K562 (cell line): ENCODE measurements at regions not wholly inside any gene's neighbourhood (a gene's known extent, or its start where the extent isn't known, plus 50 kb on each side); places are given as distances from the start of the nearest gene placed in this dataset.
A peak's percentile ranks its signal among the peaks of the same experiment; 100 is the strongest.

Experiments
- ATAC-seq: fragments of 200-7000 bp; cut with Tn5 transposase; 3 replicates; pipeline ENCODE4 v1.9.1; 2020; ENCODE audit warnings: moderate library complexity
- BruUV-seq: library from RNA; stranded (reverse); fragments of 400-500 nt; replicated peaks from 2 replicates; lab custom pipeline; 2021; lab: Mats Ljungman, UMichigan
- CTCF ChIA-PET: fragments of 300-600 bp; formaldehyde crosslinking; extraction: SDS; loops from one replicate; lab custom pipeline; 2021; ENCODE audit warnings: low intra/inter-chr PET ratio; lab: Yijun Ruan, JAX
- POLR2A ChIA-PET: fragments of 300-600, 350-650 bp; sonication (Branson Sonifier 250); formaldehyde crosslinking; extraction: SDS; loops from one replicate; lab custom pipeline; 2021; ENCODE audit warnings: antibody characterized with exemption, inconsistent platforms; lab: Yijun Ruan, JAX
- DNase-seq, 4 experiments: peaks; one replicate each; pipeline versions ENCODE4 v3.0.0 to v3.0.0-alpha.2; 2011 to 2018; ENCODE audit warnings: low spot score in 3 of 4, mixed read lengths in 3 of 4; ENCODE audit errors: extremely low read depth in 1 of 4
- FAIRE-seq: peaks from 2 replicates; lab custom pipeline; 2011; peaks lifted over from hg19 to GRCh38; lab: Jason Lieb, UNC
- H2AFZ ChIP-seq: 2 replicates; pipeline ENCODE4 v1.6.0; 2011; ENCODE audit warnings: low read depth, low read length, control low read depth, inconsistent platforms
- H3K27ac ChIP-seq: fragments of 200-600 bp; 3 replicates; pipeline ENCODE4 v1.8.0; 2011; ENCODE audit warnings: low read depth, mild to moderate bottlenecking, control low read depth, inconsistent platforms, low read length, moderate library complexity, mixed read lengths; ENCODE audit errors: extremely low read depth
- H3K27me3 ChIP-seq, 2 experiments: fragments of 300-600 bp in 1 of 2; 2 replicates in 1 of 2; 3 replicates in 1 of 2; pipeline versions ENCODE4 v1.6.0 to v1.8.0; 2011; ENCODE audit warnings: inconsistent platforms in 2 of 2, low read length in 2 of 2, mild to moderate bottlenecking in 1 of 2, mixed read lengths in 1 of 2, moderate library complexity in 1 of 2; ENCODE audit not compliant: control insufficient read depth in 2 of 2, insufficient read depth in 2 of 2
- H3K36me3 ChIP-seq: fragments of 300-600 bp; 3 replicates; pipeline ENCODE4 v1.8.0; 2011; ENCODE audit warnings: mild to moderate bottlenecking, low read length, inconsistent platforms; ENCODE audit not compliant: control insufficient read depth, insufficient read depth
- H3K4me1 ChIP-seq, 2 experiments: fragments of 200-600 bp in 1 of 2; replicated peaks in 1 of 2; 2 replicates in 1 of 2; 3 replicates in 1 of 2; pipeline versions ENCODE4 v1.5.1 to v1.8.0; 2011; ENCODE audit warnings: inconsistent platforms in 2 of 2, low read length in 2 of 2, mild to moderate bottlenecking in 1 of 2, mixed read lengths in 1 of 2, moderate library complexity in 1 of 2; ENCODE audit not compliant: control insufficient read depth in 2 of 2, insufficient read depth in 2 of 2
- H3K4me2 ChIP-seq: 2 replicates; pipeline ENCODE4 v1.6.1; 2011; ENCODE audit warnings: low read length, control low read depth, inconsistent platforms, mixed read lengths; ENCODE audit not compliant: insufficient read depth
- H3K4me3 ChIP-seq: fragments of 200-600 bp; sonication (generic), shearing (Covaris generic); 2 replicates; pipeline ENCODE4 v1.5.1; 2016; ENCODE audit warnings: control low read depth, inconsistent platforms
- H3K79me2 ChIP-seq: fragments of 200-600 bp; 3 replicates; pipeline ENCODE4 v1.8.0; 2011; ENCODE audit warnings: low read length, inconsistent platforms; ENCODE audit not compliant: control insufficient read depth, insufficient read depth
- H3K9ac ChIP-seq, 2 experiments: 2 replicates each; pipeline versions ENCODE4 v1.6.0 to v1.6.1; 2011; ENCODE audit warnings: low read depth in 2 of 2, low read length in 2 of 2, control low read depth in 1 of 2, inconsistent platforms in 1 of 2, mild to moderate bottlenecking in 1 of 2, mixed read lengths in 1 of 2; ENCODE audit not compliant: insufficient read depth in 1 of 2
- H3K9me1 ChIP-seq: one replicate; pipeline ENCODE4 v1.6.0; 2011; ENCODE audit warnings: inconsistent platforms, mild to moderate bottlenecking, low read length, moderate library complexity; ENCODE audit not compliant: control insufficient read depth, insufficient read depth
- H3K9me3 ChIP-seq: replicated peaks from 2 replicates; pipeline ENCODE4 v1.5.1; 2011; ENCODE audit warnings: low read depth, low read length, inconsistent platforms; ENCODE audit not compliant: control insufficient read depth, insufficient read depth
- H4K20me1 ChIP-seq: replicated peaks from 2 replicates; pipeline ENCODE4 v1.6.1; 2011; ENCODE audit warnings: low read length, inconsistent platforms, mixed read lengths; ENCODE audit not compliant: control insufficient read depth, insufficient read depth
- CGGBP1 ChIP-seq: fragments of 250-450 bp; sonication (Bioruptor Pico); IDR thresholded peaks from 2 replicates; pipeline ENCODE4 v1.9.0; 2021; ENCODE audit warnings: mild to moderate bottlenecking
- E2F1 ChIP-seq: sonication (generic); formaldehyde crosslinking; IDR thresholded peaks from 2 replicates; pipeline ENCODE4 v1.8.1; 2023; ENCODE audit warnings: mild to moderate bottlenecking, missing genetic modification reagents, moderate library complexity
- GABPA ChIP-seq: fragments of 200-800 bp; sonication (Bioruptor generic); conservative IDR thresholded peaks from 2 replicates; pipeline ENCODE4 v1.6.1; 2016; ENCODE audit warnings: low read depth, missing genetic modification characterization, missing compliant biosample characterization
- MECOM ChIP-seq: fragments of 250-450 bp; sonication (Bioruptor Pico); IDR thresholded peaks from 2 replicates; pipeline ENCODE4 v1.8.0; 2022; ENCODE audit warnings: inconsistent platforms
- MTA1 ChIP-seq: fragments of 450-650 bp; IDR thresholded peaks from 2 replicates; pipeline ENCODE4 v1.6.1; 2017; ENCODE audit warnings: borderline replicate concordance
- NFYB ChIP-seq: IDR thresholded peaks from 2 replicates; pipeline ENCODE4 v1.6.1; 2011; ENCODE audit warnings: mild to moderate bottlenecking, moderate library complexity; ENCODE audit not compliant: insufficient read length; ENCODE audit errors: extremely low read depth
- PBX2 ChIP-seq, 2 experiments: IDR thresholded peaks in 1 of 2; conservative IDR thresholded peaks in 1 of 2; 2 replicates each; pipeline ENCODE4 v1.6.1; 2016; ENCODE audit warnings: low read depth in 2 of 2, mild to moderate bottlenecking in 1 of 2, missing compliant biosample characterization in 1 of 2, missing genetic modification characterization in 1 of 2, moderate library complexity in 1 of 2
- PHB2 ChIP-seq: fragments of 450-650 bp; IDR thresholded peaks from 2 replicates; pipeline ENCODE4 v1.6.1; 2017; ENCODE audit warnings: low read depth
- PHTF2 ChIP-seq: fragments of 250-450 bp; sonication (Bioruptor Pico); IDR thresholded peaks from 2 replicates; pipeline ENCODE4 v1.5.0; 2021; ENCODE audit warnings: mild to moderate bottlenecking
- RBM25 ChIP-seq: fragments of 200-400 bp; formaldehyde crosslinking; IDR thresholded peaks from 2 replicates; pipeline ENCODE4 v1.6.1; 2018; ENCODE audit warnings: low read length, low read depth, moderate library complexity; ENCODE audit not compliant: severe bottlenecking
- SMARCB1 ChIP-seq: IDR thresholded peaks from 2 replicates; pipeline ENCODE4 v1.6.1; 2011; ENCODE audit warnings: improper control_type of control experiment, low read depth; ENCODE audit not compliant: insufficient read length
- TRIM28 ChIP-seq: fragments of 450-650 bp; IDR thresholded peaks from 2 replicates; pipeline ENCODE4 v1.6.1; 2017
- USF2 ChIP-seq: sonication (generic); formaldehyde crosslinking; IDR thresholded peaks from 2 replicates; pipeline ENCODE4 v1.5.0; 2020; ENCODE audit warnings: missing genetic modification reagents
- ZNF561 ChIP-seq: fragments of 450-650 bp; formaldehyde crosslinking; conservative IDR thresholded peaks from 2 replicates; pipeline ENCODE4 v1.4.0; 2020; ENCODE audit warnings: mild to moderate bottlenecking, moderate library complexity
- WGBS: fragments of 100-300 bp; shearing (Covaris generic); methylation state at CpG from one replicate; pipeline ENCODE4 v1.1.6; 2016; ENCODE audit warnings: low coverage, mixed read lengths; ENCODE audit not compliant: insufficient coverage; ENCODE audit errors: missing lambda C conversion rate; 5-methylcytosine and 5-hydroxymethylcytosine counted together
- in situ Hi-C: fragments of 300-500 bp; cut with MboI; formaldehyde crosslinking; loops from 4 replicates; pipeline ENCODE4 v1.15.0; 2018; ENCODE audit warnings: inconsistent platforms, mixed read lengths
- intact Hi-C: fragments of 100-400 bp; cut with micrococcal nuclease; formaldehyde crosslinking; loops from 2 replicates; pipeline ENCODE4 v1.14.2; 2022

GRCh38 chr2:238722181-238722580 is 125.7 kb upstream of the TWIST2 start:
- no peak for DNase-seq
- Histone ChIP-seq H3K27ac (no peak overlapping the region), H4K20me1 (no peaks in the 10 kb centered on the region), H3K4me1 (no peaks in the 10 kb centered on the region)
- no peak for TF ChIP-seq PHB2
- TF ChIP-seq MTA1: no peak
- no peak for TF ChIP-seq USF2 (CRISPR knock-in tag)
- no peak for TF ChIP-seq PHTF2 (CRISPR knock-in tag)
- TF ChIP-seq E2F1 (CRISPR knock-in tag): no peak
- TF ChIP-seq NFYB: peak; percentile 42
- peak; percentile 7 for TF ChIP-seq RBM25
- TF ChIP-seq PBX2 (CRISPR knock-in tag; IDR thresholded peaks at IDR 0.05; ENCODE audit: low read depth): no peak
- TF ChIP-seq PBX2 (tag; conservative IDR thresholded peaks at IDR 0.05; ENCODE audit: low read depth): no peak
- no peak for TF ChIP-seq SMARCB1
- TF ChIP-seq CGGBP1: no peak
- no peak for TF ChIP-seq ZNF561
- TF ChIP-seq GABPA (tag): no peak
- TF ChIP-seq MECOM (CRISPR knock-in tag): no peak
- no peak for TF ChIP-seq TRIM28
- TF ChIP-seq, all 486 proteins: peak for 2
- ATAC-seq (no peak), FAIRE-seq (no peak)
- BruUV-seq: no TSS peak
- Histone ChIP-seq H2AFZ (no peak overlapping the region), H3K79me2 (no peaks in the 10 kb centered on the region), H3K27me3 (0 out of 5 replicates have a peak, but pooled peaks cover 0 to 1% of the 10 kb centered on the region in 2 experiments), H3K9ac (no peak overlapping the region), H3K9me3 (no peaks in the 10 kb centered on the region), H3K36me3 (no peaks in the 10 kb centered on the region), H3K4me3 (no peak overlapping the region), H3K9me1 (no peaks in the 10 kb centered on the region), H3K4me2 (no peak overlapping the region)
- ChIA-PET CTCF (no interaction called here), POLR2A (interaction anchor here (0.7 kb wide), 1 partner anchor 197 kb away, joined by 4 read pairs; no protein-coding TSS in a partner anchor)
- WGBS: 2% methylated on average over 12 of the region's 14 CpGs
- intact Hi-C loops (loop anchor here (5.0 kb wide), 1 partner anchor 65 kb away; no protein-coding TSS in a partner anchor), in situ Hi-C loops (no loop called here)
